CD14-positive monocyte (primary cell): ENCODE measurements at regions not wholly inside any gene's neighbourhood (a gene's known extent, or its start where the extent isn't known, plus 50 kb on each side); places are given as distances from the start of the nearest gene placed in this dataset.

ENCODE experiments used
- DNase-seq, 3 donors: peaks; one replicate each; pipeline ENCODE4 v3.0.0-alpha.2; 2011 to 2022
- H2AFZ ChIP-seq: 2 replicates; pipeline ENCODE4 v1.6.0; 2012; ENCODE audit warnings: mild to moderate bottlenecking, low read depth, low read length, inconsistent platforms; ENCODE audit not compliant: insufficient read depth, poor library complexity, severe bottlenecking
- H3K27ac ChIP-seq, 2 donors: 1 replicate in 1 of 2; 2 replicates in 1 of 2; pipeline ENCODE4 v1.5.1; 2012 to 2013; ENCODE audit warnings: low read length in 2 of 2, control low read depth in 1 of 2, inconsistent platforms in 1 of 2, low read depth in 1 of 2, mild to moderate bottlenecking in 1 of 2
- H3K27me3 ChIP-seq, 2 donors: one replicate each; pipeline versions ENCODE4 v1.6.0 to v1.6.1; 2011 to 2013; ENCODE audit warnings: low read length in 2 of 2; ENCODE audit not compliant: control insufficient read depth in 2 of 2, insufficient read depth in 2 of 2
- H3K36me3 ChIP-seq, 2 donors: replicated peaks in 1 of 2; 1 replicate in 1 of 2; 2 replicates in 1 of 2; pipeline versions ENCODE4 v1.5.1 to v1.6.1; 2012 to 2013; ENCODE audit warnings: low read length in 2 of 2, control low read depth in 1 of 2, inconsistent platforms in 1 of 2, mild to moderate bottlenecking in 1 of 2; ENCODE audit not compliant: insufficient read depth in 2 of 2, control insufficient read depth in 1 of 2
- H3K4me1 ChIP-seq, 2 donors: 1 replicate in 1 of 2; 2 replicates in 1 of 2; pipeline versions ENCODE4 v1.5.1 to v1.6.1; 2012 to 2013; ENCODE audit warnings: low read length in 2 of 2, control low read depth in 1 of 2, inconsistent platforms in 1 of 2, mild to moderate bottlenecking in 1 of 2, moderate library complexity in 1 of 2; ENCODE audit not compliant: insufficient read depth in 2 of 2, control insufficient read depth in 1 of 2
- H3K4me2 ChIP-seq: replicated peaks from 2 replicates; pipeline ENCODE3; 2012; ENCODE audit warnings: low read length, moderate library complexity, mild to moderate bottlenecking; ENCODE audit not compliant: poor library complexity, severe bottlenecking; ENCODE audit errors: extremely low read depth
- H3K4me3 ChIP-seq, 3 experiments: fragments of 200-600 bp in 1 of 3; sonication (generic) in 1 of 3; replicated peaks in 1 of 3; 1 replicate in 2 of 3; 2 replicates in 1 of 3; pipeline ENCODE4 v1.5.1; 2011 to 2013; ENCODE audit warnings: low read length in 3 of 3, mild to moderate bottlenecking in 3 of 3, control low read depth in 2 of 3, low read depth in 2 of 3, inconsistent platforms in 1 of 3, moderate library complexity in 1 of 3
- H3K79me2 ChIP-seq: 2 replicates; pipeline ENCODE4 v1.6.0; 2012; ENCODE audit warnings: mild to moderate bottlenecking, control low read depth, inconsistent platforms, low read length, moderate library complexity; ENCODE audit not compliant: insufficient read depth
- H3K9ac ChIP-seq: 2 replicates; pipeline ENCODE4 v1.6.0; 2017; ENCODE audit warnings: low read length, mild to moderate bottlenecking; ENCODE audit not compliant: insufficient read depth, poor library complexity, severe bottlenecking
- H3K9me3 ChIP-seq, 2 donors: replicated peaks in 1 of 2; 1 replicate in 1 of 2; 2 replicates in 1 of 2; pipeline versions ENCODE4 v1.5.1 to v1.6.1; 2012 to 2013; ENCODE audit warnings: low read length in 2 of 2, control low read depth in 1 of 2; ENCODE audit not compliant: control insufficient read depth in 1 of 2, insufficient read depth in 1 of 2
- H4K20me1 ChIP-seq: 2 replicates; pipeline ENCODE4 v1.6.0; 2012; ENCODE audit warnings: mild to moderate bottlenecking, low read length, control low read depth, moderate library complexity; ENCODE audit not compliant: insufficient read depth
- H3K27ac Mint-ChIP-seq, 7 donors: one replicate each; pipeline ENCODE4 v1.8.0; 2020; ENCODE audit warnings: mild to moderate bottlenecking in 7 of 7, mixed read lengths in 7 of 7, moderate library complexity in 6 of 7, inconsistent platforms in 2 of 7
- H3K27me3 Mint-ChIP-seq, 3 donors: one replicate each; pipeline ENCODE4 v1.8.0; 2021 to 2022; ENCODE audit warnings: low read depth in 3 of 3, mild to moderate bottlenecking in 3 of 3, mixed read lengths in 3 of 3, moderate library complexity in 3 of 3, inconsistent platforms in 1 of 3
- H3K36me3 Mint-ChIP-seq, 2 donors: one replicate each; pipeline ENCODE4 v1.8.0; 2020; ENCODE audit warnings: mixed read lengths in 2 of 2, inconsistent platforms in 1 of 2, mild to moderate bottlenecking in 1 of 2
- H3K4me1 Mint-ChIP-seq: one replicate; pipeline ENCODE4 v1.8.0; 2020; ENCODE audit warnings: mild to moderate bottlenecking, mixed read lengths
- H3K4me3 Mint-ChIP-seq, 2 donors: one replicate each; pipeline ENCODE4 v1.8.0; 2020; ENCODE audit warnings: mild to moderate bottlenecking in 2 of 2, mixed read lengths in 2 of 2, moderate library complexity in 1 of 2
- H3K9me3 Mint-ChIP-seq, 7 donors: one replicate each; pipeline ENCODE4 v1.8.0; 2020 to 2022; ENCODE audit warnings: mixed read lengths in 7 of 7, mild to moderate bottlenecking in 6 of 7, moderate library complexity in 6 of 7, inconsistent platforms in 2 of 7
- whole genome bisulfite sequencing: methylation state at CpG from one replicate; pipeline ENCODE4 v1.1.5; 2013; ENCODE audit warnings: missing lambda C conversion rate; ENCODE audit not compliant: insufficient coverage; 5-methylcytosine and 5-hydroxymethylcytosine counted together
- intact Hi-C, 2 donors: fragments of 100-400 bp; cut with micrococcal nuclease; formaldehyde crosslinking; loops; one replicate each; pipeline versions ENCODE4 v1.15.0 to v1.15.1; 2023
- TF ChIP-seq, protein P1 (sequence below): fragments of 200-600 bp; IDR thresholded peaks from one replicate; pipeline ENCODE4 v1.8.0; 2022; ENCODE audit warnings: antibody characterized with exemption, mild to moderate bottlenecking

DNA sequence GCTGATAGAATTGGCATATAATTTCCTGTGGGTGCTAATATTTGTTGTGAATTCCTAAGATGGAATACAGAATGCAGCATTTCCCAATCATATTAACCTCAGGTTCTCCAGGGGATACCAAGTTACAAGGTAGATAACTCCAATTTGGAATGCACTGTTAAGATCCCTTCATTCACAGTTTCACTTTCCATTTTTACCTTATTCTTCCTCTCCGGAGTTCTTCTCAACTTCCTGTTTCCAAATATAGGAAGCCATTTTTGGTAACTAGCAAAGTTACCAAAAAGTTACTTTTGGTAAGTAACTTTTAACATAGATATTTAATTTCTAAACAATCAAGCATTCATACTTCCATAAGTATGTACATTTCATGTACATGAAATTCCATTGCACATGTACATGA is 63.5 kb upstream of the PHACTR2 start:
- peak overlapping the region; percentile 61 for H3K4me2 ChIP-seq
- intact Hi-C loops: no loop called here

DNA sequence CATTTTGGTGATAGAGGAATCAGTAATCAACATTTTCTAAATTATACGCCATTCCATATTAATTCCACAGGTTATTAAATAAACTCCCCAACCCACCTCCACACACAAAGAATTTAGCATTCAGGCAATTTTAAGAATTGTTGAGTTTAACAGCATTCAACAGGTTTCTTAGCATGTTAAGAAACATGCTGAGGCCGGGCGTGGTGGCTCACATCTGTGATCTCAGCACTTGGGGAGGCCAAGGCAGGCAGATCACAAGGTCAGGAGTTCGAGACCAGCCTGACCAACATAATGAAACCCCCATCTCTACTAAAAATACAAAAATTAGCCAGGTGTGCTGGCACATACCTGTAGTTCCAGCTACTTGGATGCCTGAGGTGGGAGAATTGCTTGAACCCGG is 64.0 kb upstream of the PHACTR2 start:
- H3K36me3 Mint-ChIP-seq: peaks cover 0 to 5% of the 10 kb centered on the region in 2 donors
- H3K4me3 ChIP-seq: peak overlapping the region; percentile 35 to 78 (median 75)
- TF ChIP-seq, protein P1, sequence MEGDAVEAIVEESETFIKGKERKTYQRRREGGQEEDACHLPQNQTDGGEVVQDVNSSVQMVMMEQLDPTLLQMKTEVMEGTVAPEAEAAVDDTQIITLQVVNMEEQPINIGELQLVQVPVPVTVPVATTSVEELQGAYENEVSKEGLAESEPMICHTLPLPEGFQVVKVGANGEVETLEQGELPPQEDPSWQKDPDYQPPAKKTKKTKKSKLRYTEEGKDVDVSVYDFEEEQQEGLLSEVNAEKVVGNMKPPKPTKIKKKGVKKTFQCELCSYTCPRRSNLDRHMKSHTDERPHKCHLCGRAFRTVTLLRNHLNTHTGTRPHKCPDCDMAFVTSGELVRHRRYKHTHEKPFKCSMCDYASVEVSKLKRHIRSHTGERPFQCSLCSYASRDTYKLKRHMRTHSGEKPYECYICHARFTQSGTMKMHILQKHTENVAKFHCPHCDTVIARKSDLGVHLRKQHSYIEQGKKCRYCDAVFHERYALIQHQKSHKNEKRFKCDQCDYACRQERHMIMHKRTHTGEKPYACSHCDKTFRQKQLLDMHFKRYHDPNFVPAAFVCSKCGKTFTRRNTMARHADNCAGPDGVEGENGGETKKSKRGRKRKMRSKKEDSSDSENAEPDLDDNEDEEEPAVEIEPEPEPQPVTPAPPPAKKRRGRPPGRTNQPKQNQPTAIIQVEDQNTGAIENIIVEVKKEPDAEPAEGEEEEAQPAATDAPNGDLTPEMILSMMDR: no peak
- H3K9me3 ChIP-seq: no peaks in the 10 kb centered on the region
- peaks cover 51% of the 10 kb centered on the region for H3K79me2 ChIP-seq
- H3K4me3 Mint-ChIP-seq: peak overlapping the region; percentile 68 to 81
- peaks cover 16% of the 10 kb centered on the region for H3K4me1 Mint-ChIP-seq
- intact Hi-C loops: no loop called here
- WGBS: 83% methylated on average over 2 of the region's 5 CpGs
- no peaks in the 10 kb centered on the region for H3K27me3 Mint-ChIP-seq
- peak overlapping the region; percentile 55 for H2AFZ ChIP-seq
- no peaks in the 10 kb centered on the region for H3K27me3 ChIP-seq
- peak overlapping the region; percentile 61 for H3K4me2 ChIP-seq
- H3K27ac Mint-ChIP-seq: peak overlapping the region; percentile 6 to 77 (median 64)
- no peak for DNase-seq
- no peak overlapping the region for H3K9ac ChIP-seq
- peak overlapping the region in 1 of 2 donors; percentile 77 for H3K27ac ChIP-seq
- peaks cover 12% of the 10 kb centered on the region for H4K20me1 ChIP-seq
- peaks cover 0 to 5% (median 0%) of the 10 kb centered on the region in 7 donors for H3K9me3 Mint-ChIP-seq
- peaks cover 9 to 15% of the 10 kb centered on the region in 2 donors for H3K4me1 ChIP-seq
- no peaks in the 10 kb centered on the region for H3K36me3 ChIP-seq

More for the DNA sequence above, 63.5 kb upstream of the PHACTR2 start:
- DNase-seq: peak; percentile 18 to 64 (median 50)
- Mint-ChIP-seq H3K4me3 (peak overlapping the region; percentile 68 to 81), H3K4me1 (peaks cover 16% of the 10 kb centered on the region), H3K27ac (peak overlapping the region; percentile 6 to 77 (median 64)), H3K9me3 (peaks cover 0 to 5% (median 0%) of the 10 kb centered on the region in 7 donors), H3K27me3 (peaks cover 0 to 1% (median 0%) of the 10 kb centered on the region in 3 donors), H3K36me3 (peaks cover 0 to 4% of the 10 kb centered on the region in 2 donors)
- H3K27ac ChIP-seq: peak overlapping the region in 1 of 2 donors; percentile 77
- peaks cover 9 to 15% of the 10 kb centered on the region in 2 donors for H3K4me1 ChIP-seq
- peak overlapping the region; percentile 35 to 78 (median 75) for H3K4me3 ChIP-seq
- H4K20me1 ChIP-seq: peaks cover 14% of the 10 kb centered on the region
- no peaks in the 10 kb centered on the region for H3K36me3 ChIP-seq
- H3K9ac ChIP-seq: no peak overlapping the region
- no peaks in the 10 kb centered on the region for H3K9me3 ChIP-seq
- TF ChIP-seq, protein P1: no peak
- H2AFZ ChIP-seq: peak overlapping the region; percentile 55
- peaks cover 51% of the 10 kb centered on the region for H3K79me2 ChIP-seq
- H3K27me3 ChIP-seq: no peaks in the 10 kb centered on the region
- WGBS: no CpG with 5 or more reads among the region's 1 CpG
